ENCODE measurements at regions not wholly inside any gene's neighbourhood (a gene's known extent, or its start where the extent isn't known, plus 50 kb on each side); places are given as distances from the start of the nearest gene placed in this dataset.

- DNase-seq (ENCODE audit: low spot score) (no peak), ATAC-seq (no peak), FAIRE-seq (no peak)
- Histone ChIP-seq H3K9ac (ENCODE audit: insufficient read depth, low read depth, low read length) (no peak overlapping the region), H3K79me2 (ENCODE audit: insufficient read depth, low read length) (no peaks in the 10 kb centered on the region), H2AFZ (ENCODE audit: low read length) (no peak overlapping the region), H3K36me3 (replicated peaks in 1 of 2; ENCODE audit: control insufficient read depth in 1 of 2, insufficient read depth in 2 of 2, low read length in 2 of 2) (no peaks in the 10 kb centered on the region), H3K27me3 (ENCODE audit: control insufficient read depth in 1 of 2, insufficient read depth in 2 of 2, low read length in 2 of 2) (peaks cover 0 to 6% of the 10 kb centered on the region in 2 experiments; a peak in 3 of 5 replicates), H4K20me1 (ENCODE audit: insufficient read depth, low read length) (no peaks in the 10 kb centered on the region), H3K9me3 (ENCODE audit: low read length) (no peaks in the 10 kb centered on the region), H3K27ac (ENCODE audit: extremely low read length, insufficient read depth, low read length) (no peak overlapping the region), H3K4me3 (replicated peaks in 1 of 3; ENCODE audit: insufficient read depth in 1 of 3, low read depth in 2 of 3, low read length in 3 of 3) (no peak overlapping the region), H3K4me1 (ENCODE audit: insufficient read depth, low read length) (no peaks in the 10 kb centered on the region), H3K4me2 (ENCODE audit: low read depth, low read length) (no peak overlapping the region)
- intact Hi-C loops (cut with micrococcal nuclease; ENCODE audit: unreplicated experiment) = no loop called here
- WGBS (ENCODE audit: low lambda C conversion rate) = 2% methylated on average over 9 of the region's 12 CpGs
- ChIA-PET CTCF (ENCODE audit: low intra/inter-chr PET ratio, low total read pairs) (no interaction called here), POLR2A (no interaction called here)
- in situ Hi-C loops (cut with HindIII; ENCODE audit: extremely low pct_ligation_motif_present, low pct_unique_long_range_greater_than_20kb) = no loop called here
- no TSS peak for BruUV-seq (replicated peaks)
- TF ChIP-seq HOMEZ (CRISPR knock-in tag; IDR thresholded peaks at IDR 0.05; ENCODE audit: low read depth) (no peak), ZNF670 (CRISPR knock-in tag; IDR thresholded peaks at IDR 0.05; ENCODE audit: borderline replicate concordance) (no peak), MYC (CRISPR knock-in tag; IDR thresholded peaks at IDR 0.05; ENCODE audit: borderline replicate concordance) (no peak), ZNF138 (CRISPR knock-in tag; IDR thresholded peaks at IDR 0.05; ENCODE audit: low read depth) (no peak), ZNF879 (CRISPR knock-in tag; IDR thresholded peaks at IDR 0.05) (no peak), AHDC1 (CRISPR knock-in tag; IDR thresholded peaks at IDR 0.05; ENCODE audit: borderline replicate concordance) (no peak), PAF1 (CRISPR knock-in tag; IDR thresholded peaks at IDR 0.05) (no peak), ZSCAN5A (CRISPR knock-in tag; IDR thresholded peaks at IDR 0.05; ENCODE audit: borderline replicate concordance) (no peak), HNF4A (CRISPR knock-in tag; IDR thresholded peaks at IDR 0.05) (no peak), KAT8 (CRISPR knock-in tag; IDR thresholded peaks at IDR 0.05) (no peak), ZNF552 (CRISPR knock-in tag; IDR thresholded peaks at IDR 0.05; ENCODE audit: borderline replicate concordance) (no peak), ZNF761 (CRISPR knock-in tag; conservative IDR thresholded peaks at IDR 0.05) (no peak), SATB2 (CRISPR knock-in tag; IDR thresholded peaks at IDR 0.05) (no peak)
- TF ChIP-seq, protein P1, sequence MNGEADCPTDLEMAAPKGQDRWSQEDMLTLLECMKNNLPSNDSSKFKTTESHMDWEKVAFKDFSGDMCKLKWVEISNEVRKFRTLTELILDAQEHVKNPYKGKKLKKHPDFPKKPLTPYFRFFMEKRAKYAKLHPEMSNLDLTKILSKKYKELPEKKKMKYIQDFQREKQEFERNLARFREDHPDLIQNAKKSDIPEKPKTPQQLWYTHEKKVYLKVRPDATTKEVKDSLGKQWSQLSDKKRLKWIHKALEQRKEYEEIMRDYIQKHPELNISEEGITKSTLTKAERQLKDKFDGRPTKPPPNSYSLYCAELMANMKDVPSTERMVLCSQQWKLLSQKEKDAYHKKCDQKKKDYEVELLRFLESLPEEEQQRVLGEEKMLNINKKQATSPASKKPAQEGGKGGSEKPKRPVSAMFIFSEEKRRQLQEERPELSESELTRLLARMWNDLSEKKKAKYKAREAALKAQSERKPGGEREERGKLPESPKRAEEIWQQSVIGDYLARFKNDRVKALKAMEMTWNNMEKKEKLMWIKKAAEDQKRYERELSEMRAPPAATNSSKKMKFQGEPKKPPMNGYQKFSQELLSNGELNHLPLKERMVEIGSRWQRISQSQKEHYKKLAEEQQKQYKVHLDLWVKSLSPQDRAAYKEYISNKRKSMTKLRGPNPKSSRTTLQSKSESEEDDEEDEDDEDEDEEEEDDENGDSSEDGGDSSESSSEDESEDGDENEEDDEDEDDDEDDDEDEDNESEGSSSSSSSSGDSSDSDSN (CRISPR knock-in tag; IDR thresholded peaks at IDR 0.05) = no peak
Observed at GRCh38 chr10:69736886-69737641, 64.6 kb upstream of the COL13A1 start.
